GM21786 (cell line): ENCODE measurements at regions not wholly inside any gene's neighbourhood (a gene's known extent, or its start where the extent isn't known, plus 50 kb on each side); places are given as distances from the start of the nearest gene placed in this dataset.
"Not testable (repeated sequence)": the region's sequence is repeated elsewhere in the genome, so short reads cannot be mapped to it uniquely, and the experiment has no call there.

Source experiments
- ATAC-seq: cut with Tn5 transposase; IDR thresholded peaks from one replicate; pipeline ENCODE4 v1.9.1; 2021; ENCODE audit not compliant: unreplicated experiment

DNA sequence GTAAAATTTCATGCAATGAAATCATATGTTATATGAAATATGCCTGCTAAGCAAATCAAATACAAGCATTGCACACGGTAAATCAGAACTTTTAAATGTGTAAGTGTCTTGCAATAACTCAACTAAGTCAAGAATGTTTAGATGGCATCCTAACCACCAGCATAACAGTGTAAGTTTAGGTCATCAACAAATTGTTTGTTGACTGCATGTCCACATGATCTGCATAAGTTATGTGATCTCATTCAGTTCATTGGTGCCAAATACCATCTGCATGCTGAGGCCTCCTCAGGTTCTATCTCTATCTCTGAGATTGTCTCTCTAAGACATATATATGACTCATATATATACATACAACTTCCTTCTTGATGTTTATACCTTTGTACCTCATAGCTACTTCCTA lies 159.6 kb upstream of the STK32A start:
- no peak for ATAC-seq

- ATAC-seq = no peak
Measured at GRCh38 chr5:147080391-147080790, 154.4 kb upstream of the STK32A start.

GRCh38 chr5:147081311-147081764 lies 153.5 kb upstream of the STK32A start:
- ATAC-seq = no peak

GRCh38 chr5:147084702-147085101 lies 150.1 kb upstream of the STK32A start:
- ATAC-seq = no peak

DNA sequence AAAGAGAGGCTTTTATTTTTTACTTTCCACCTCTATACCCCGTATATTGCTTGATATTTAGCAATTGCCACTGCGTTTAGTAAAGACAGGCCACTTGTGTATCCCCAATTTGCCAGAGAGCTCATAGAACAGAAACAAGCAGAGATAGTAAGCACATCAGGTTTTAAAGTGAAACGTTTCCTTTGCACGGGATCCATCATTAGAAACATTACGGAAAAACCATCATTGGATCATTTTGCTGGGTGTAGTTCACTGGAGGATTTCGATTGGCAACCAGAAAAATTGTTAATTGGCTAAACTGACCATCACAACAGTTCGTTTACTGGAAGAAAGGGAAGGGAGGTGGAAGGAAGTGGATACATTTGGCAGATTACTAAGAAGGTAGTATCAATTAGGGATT lies 149.4 kb upstream of the STK32A start:
- no peak for ATAC-seq

- ATAC-seq = no peak
Measured at GRCh38 chr5:147092044-147092443, 142.8 kb upstream of the STK32A start.

GRCh38 chr5:147093138-147093537 lies 141.7 kb upstream of the STK32A start:
- ATAC-seq = no peak

DNA sequence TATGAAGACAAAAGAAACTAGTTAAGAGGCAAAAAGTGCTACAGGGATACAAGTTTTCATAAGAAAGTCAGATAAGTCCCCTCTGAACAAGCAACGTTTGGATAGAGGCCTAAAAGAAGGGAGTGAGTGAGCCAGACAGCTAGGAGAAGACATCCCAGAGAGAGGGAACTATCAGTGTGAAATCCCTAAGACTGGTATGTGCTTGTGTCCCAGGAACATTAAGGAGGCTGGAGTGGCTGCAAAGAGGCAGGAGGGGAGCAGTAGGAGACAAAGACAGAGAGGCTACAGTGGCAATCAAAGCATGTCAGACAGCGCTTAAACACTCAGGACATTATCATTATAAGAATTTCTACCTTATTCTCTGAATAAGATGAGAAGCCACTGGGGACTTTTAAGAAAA lies 139.1 kb upstream of the STK32A start:
- no peak for ATAC-seq

GRCh38 chr5:147098233-147098790 lies 136.5 kb upstream of the STK32A start:
- ATAC-seq = peak; percentile 67

DNA sequence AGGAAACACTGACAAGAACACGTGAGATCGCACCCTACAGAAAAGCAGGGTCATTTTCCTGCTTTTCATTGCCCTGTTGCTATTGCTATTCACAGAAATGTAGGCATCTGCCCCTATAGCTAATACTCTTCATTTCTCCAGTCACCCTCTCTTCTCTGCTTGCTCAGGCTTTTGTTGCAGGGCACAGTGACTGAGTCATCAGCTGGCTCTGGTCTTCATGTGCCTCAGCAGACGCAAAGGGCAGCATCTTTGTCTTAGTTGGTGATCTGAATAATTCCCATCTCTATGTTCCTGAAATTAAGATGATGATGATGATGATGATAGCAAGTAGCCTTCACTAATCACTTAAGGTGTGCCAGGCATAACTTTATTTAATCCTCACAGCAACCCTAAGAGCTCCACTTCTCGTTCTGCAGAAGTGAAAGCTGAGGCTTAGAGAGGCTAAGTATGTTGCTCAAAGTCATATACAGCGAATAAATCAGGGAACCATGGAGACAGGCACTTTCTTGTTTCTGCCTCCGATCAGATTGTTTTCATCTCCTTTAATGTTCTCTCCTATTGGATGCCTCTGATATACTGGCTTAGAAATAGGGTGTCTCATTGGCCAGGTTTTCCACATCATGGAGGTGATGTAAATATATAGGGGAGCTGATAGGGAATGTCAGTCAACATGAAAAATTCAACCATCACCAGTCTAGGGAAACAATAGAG lies 133.0 kb upstream of the STK32A start:
- ATAC-seq = no peak

- no peak for ATAC-seq
Measured at GRCh38 chr5:147112899-147113298, 121.9 kb upstream of the STK32A start.

DNA sequence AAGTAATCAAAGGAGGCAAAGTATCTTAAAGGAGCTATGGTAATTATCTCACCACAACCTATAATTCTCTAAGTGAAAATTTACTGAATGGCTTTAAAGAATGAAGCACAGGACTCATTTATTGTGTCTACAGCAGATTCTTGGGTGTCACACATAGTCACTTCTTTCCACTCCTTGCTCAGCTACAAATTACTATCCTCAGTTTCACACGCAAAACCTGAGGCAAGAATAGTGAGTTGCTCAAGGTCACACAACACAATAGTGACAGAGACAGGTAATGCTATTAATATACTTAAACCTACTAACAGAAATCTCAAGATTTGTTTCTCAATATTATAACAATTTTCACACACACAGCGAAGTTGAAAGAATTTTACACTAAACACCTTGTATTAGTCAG lies 120.9 kb upstream of the STK32A start:
- ATAC-seq = peak; percentile 53

GRCh38 chr5:147139759-147140158 lies 95.1 kb upstream of the STK32A start:
- not testable (repeated sequence) for ATAC-seq

DNA sequence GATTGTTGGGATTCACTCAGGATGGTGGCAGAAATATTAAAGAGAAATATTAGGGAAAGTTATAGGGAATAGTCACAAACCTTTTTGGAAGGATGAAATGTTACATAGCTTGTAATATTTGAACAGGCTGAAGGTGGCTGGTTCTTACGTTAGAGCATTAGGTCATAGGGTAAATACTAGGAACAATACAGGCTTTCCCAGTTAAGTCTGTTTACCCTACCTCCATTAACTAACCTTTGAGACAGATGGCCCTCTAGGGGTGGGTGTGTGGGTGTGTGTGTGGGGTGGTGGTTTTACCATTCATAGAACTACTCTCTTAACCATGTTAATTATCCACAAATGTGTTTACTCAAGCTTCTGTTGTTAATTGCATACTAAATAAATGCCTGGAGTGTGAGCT lies 94.3 kb upstream of the STK32A start:
- no peak for ATAC-seq

DNA sequence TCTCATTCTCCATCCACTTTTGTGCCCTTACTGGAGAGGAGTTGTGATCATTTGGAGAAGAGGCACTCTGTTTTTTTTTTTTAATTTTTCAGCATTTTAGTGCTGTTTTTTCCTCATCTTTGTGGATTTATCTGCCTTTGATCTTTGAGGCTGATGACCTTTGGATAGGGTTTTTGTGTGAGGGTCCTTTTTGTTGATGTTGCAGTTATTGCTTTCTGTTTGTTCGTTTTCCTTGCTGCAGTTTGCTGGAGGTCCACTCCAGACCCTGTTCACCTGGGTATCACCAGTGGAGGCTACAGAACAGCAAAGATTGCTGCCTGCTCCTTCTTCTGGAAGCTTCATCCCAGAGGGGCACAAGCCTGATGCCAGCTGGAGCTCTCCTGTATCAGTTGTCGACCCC lies 93.2 kb upstream of the STK32A start:
- ATAC-seq = not testable (repeated sequence)

DNA sequence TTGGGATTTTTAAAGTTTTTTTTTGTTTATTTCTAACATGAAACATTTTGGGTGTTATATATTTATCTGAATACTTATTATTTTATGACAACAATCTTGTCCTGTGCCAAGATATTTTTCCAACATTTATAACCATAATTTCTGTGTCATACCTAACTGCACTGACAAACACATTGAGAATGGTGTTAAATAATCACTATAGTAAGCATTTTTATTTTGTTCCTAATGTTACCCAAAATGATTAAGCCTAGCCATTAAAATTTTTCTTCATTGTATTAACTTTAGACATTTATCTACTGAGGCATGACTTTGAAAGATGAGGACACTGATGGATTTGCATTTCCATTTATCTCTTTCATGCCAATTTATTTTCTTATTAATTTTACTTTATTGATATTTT lies 91.6 kb upstream of the STK32A start:
- ATAC-seq = no peak

GRCh38 chr5:147145328-147145727 lies 89.5 kb upstream of the STK32A start:
- no peak for ATAC-seq

- ATAC-seq = no peak
Measured at GRCh38 chr5:147148715-147149114, 86.1 kb upstream of the STK32A start.

DNA sequence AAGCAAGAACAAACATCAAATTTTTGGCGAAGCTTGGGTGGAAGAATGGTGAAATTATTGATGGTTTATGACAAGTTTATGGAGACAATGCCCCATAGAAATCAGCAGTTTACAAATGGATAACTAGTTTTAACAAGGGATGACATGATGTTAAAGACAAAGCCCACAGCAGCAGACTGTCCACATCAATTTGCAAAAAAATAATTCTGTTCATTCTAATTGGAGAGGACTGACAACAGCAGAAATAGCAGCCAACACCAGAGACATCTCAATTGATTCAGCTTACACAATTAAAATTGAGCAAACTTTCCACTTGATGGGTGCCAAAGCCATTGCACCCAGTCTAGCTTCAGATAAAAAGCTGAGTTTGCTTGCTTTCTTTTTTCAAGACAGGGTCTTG lies 82.7 kb upstream of the STK32A start:
- no peak for ATAC-seq

DNA sequence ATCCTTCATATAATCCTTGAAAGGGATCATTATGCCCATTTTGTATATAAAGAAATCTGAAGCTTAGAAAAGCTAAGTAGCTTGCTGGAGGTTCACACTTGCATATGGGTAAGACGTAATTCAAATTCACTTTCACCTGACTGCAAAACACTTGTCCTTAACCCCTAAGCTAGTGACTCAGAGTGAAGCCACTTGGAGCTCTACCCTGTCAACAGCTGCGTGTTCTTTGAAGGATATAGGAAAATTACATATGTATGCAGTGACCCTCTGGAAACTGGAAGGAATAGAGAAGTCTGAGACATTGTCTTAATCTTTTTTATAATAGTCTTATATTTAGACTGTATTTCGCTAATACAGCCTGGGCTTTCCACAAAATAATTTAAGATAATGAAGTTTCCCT lies 80.0 kb upstream of the STK32A start:
- ATAC-seq = no peak

GRCh38 chr5:147156012-147156411 lies 78.8 kb upstream of the STK32A start:
- no peak for ATAC-seq

DNA sequence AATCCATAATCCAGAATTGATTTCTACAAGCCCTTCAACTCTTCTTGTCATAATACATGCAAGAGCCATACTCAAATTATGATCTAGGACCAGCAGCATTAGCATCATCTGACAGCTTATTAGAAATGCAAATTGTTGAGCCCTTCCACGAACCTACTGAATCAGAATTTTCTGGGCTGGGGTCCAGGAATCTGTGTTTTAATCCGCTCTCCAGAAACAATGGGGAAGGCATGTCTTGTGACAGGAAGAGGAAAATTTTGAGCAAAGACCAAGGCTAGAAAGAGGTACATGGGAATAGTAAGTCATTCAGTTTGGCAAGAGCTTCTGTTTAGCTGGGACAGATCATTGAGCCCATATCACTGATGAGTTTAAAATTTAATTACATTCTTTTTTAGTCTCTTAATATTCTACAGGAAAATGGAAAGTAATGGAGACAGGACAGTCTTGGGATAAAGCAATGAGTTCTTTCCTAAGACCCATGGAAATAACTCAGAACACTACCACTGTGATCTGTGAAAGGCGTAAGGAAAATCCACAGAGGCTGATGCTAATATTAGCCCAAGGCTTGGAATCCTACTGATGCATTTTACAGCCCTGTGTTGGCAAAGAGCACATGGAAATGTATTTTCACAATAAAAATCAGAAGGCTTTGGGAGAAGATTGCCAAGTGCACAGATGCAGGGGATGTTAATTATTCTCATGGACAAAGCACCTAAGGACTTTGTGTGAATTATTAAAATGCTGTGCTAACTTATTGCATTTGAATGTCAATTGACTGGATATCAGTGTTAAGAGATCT lies 73.7 kb upstream of the STK32A start:
- no peak for ATAC-seq
